BLaER1 treated with 17β-estradiol and CSF1 and Interleukin-3, amounts not matched to agents 10 nM and 100 nM (cell line): ENCODE measurements at regions not wholly inside any gene's neighbourhood (a gene's known extent, or its start where the extent isn't known, plus 50 kb on each side); places are given as distances from the start of the nearest gene placed in this dataset.
A peak's percentile ranks its signal among the peaks of the same experiment; 100 is the strongest.

ENCODE experiments used
- H3K27ac ChIP-seq, 11 experiments: shearing (Covaris generic); formaldehyde crosslinking; 2 replicates each; pipeline ENCODE4 v1.8.1; 2022
- H3K27me3 ChIP-seq, 11 experiments: shearing (Covaris generic); formaldehyde crosslinking; 2 replicates each; pipeline ENCODE4 v1.8.1; 2022
- H3K36me3 ChIP-seq, 11 experiments: shearing (Covaris generic); formaldehyde crosslinking; 2 replicates each; pipeline ENCODE4 v1.8.1; 2022
- H3K4me1 ChIP-seq, 10 experiments: shearing (Covaris generic); formaldehyde crosslinking; 2 replicates each; pipeline ENCODE4 v1.8.1; 2022
- H3K4me2 ChIP-seq, 11 experiments: shearing (Covaris generic); formaldehyde crosslinking; 2 replicates each; pipeline ENCODE4 v1.8.1; 2022
- H3K4me3 ChIP-seq, 10 experiments: shearing (Covaris generic); formaldehyde crosslinking; 2 replicates each; pipeline ENCODE4 v1.8.1; 2022
- H3K9ac ChIP-seq, 11 experiments: shearing (Covaris generic); formaldehyde crosslinking; 2 replicates each; pipeline ENCODE4 v1.8.1; 2022
- H3K9me3 ChIP-seq, 11 experiments: shearing (Covaris generic); formaldehyde crosslinking; replicated peaks in 1 of 11; 2 replicates each; pipeline ENCODE4 v1.8.1; 2022
- H4K20me1 ChIP-seq, 11 experiments: shearing (Covaris generic); formaldehyde crosslinking; 2 replicates each; pipeline ENCODE4 v1.8.1; 2022
- Cebpa-rat ChIP-seq, 11 experiments: shearing (Covaris generic); IDR thresholded peaks; 2 replicates each; pipeline ENCODE4 v1.8.1; 2022

- Histone ChIP-seq H3K27me3 (no peaks in the 10 kb centered on the region), H3K4me2 (no peak overlapping the region), H3K4me3 (no peak overlapping the region), H3K4me1 (0 out of 20 replicates have a peak, but pooled peaks cover 0 to 3% (median 0%) of the 10 kb centered on the region in 10 experiments), H3K9ac (no peak overlapping the region), H3K9me3 (peaks cover 0 to 2% (median 0%) of the 10 kb centered on the region in 11 experiments; a peak in 1 of 22 replicates), H3K27ac (no peak overlapping the region), H4K20me1 (no peaks in the 10 kb centered on the region), H3K36me3 (no peaks in the 10 kb centered on the region)
- no peak for TF ChIP-seq Cebpa-rat (IDR thresholded peaks at IDR 0.05)
Measured at GRCh38 chr10:28384557-28384956, 81.7 kb upstream of the MPP7 start.

GRCh38 chr10:28385748-28386502 is 83.1 kb upstream of the MPP7 start:
- Histone ChIP-seq H3K27ac (no peak overlapping the region), H3K4me1 (0 out of 20 replicates have a peak, but pooled peaks cover 0 to 3% (median 0%) of the 10 kb centered on the region in 10 experiments), H3K9me3 (peaks cover 0 to 9% (median 3%) of the 10 kb centered on the region in 11 experiments; a peak in 10 of 22 replicates), H3K27me3 (no peaks in the 10 kb centered on the region), H3K36me3 (no peaks in the 10 kb centered on the region), H3K4me3 (no peak overlapping the region), H3K9ac (no peak overlapping the region), H3K4me2 (no peak overlapping the region), H4K20me1 (no peaks in the 10 kb centered on the region)
- no peak for TF ChIP-seq Cebpa-rat (IDR thresholded peaks at IDR 0.05)

- H3K27me3 ChIP-seq = no peaks in the 10 kb centered on the region
- H3K4me1 ChIP-seq = 0 out of 20 replicates have a peak, but pooled peaks cover 0 to under 1% (median 0%) of the 10 kb centered on the region in 10 experiments
- H3K4me3 ChIP-seq = no peak overlapping the region
- no peak overlapping the region for H3K9ac ChIP-seq
- H3K27ac ChIP-seq = no peak overlapping the region
- peaks cover 0 to 14% (median 7%) of the 10 kb centered on the region in 11 experiments; a peak in 13 of 22 replicates for H3K9me3 ChIP-seq
- H3K4me2 ChIP-seq = no peak overlapping the region
- no peaks in the 10 kb centered on the region for H3K36me3 ChIP-seq
- TF ChIP-seq Cebpa-rat (IDR thresholded peaks at IDR 0.05) = no peak
- no peaks in the 10 kb centered on the region for H4K20me1 ChIP-seq
Measured at GRCh38 chr10:28386503-28386868, 83.6 kb upstream of the MPP7 start.

- H3K27me3 ChIP-seq = no peaks in the 10 kb centered on the region
- TF ChIP-seq Cebpa-rat (IDR thresholded peaks at IDR 0.05) = no peak
- H4K20me1 ChIP-seq = no peaks in the 10 kb centered on the region
- no peak overlapping the region for H3K9ac ChIP-seq
- no peaks in the 10 kb centered on the region for H3K4me1 ChIP-seq
- no peak overlapping the region for H3K27ac ChIP-seq
- no peak overlapping the region for H3K4me3 ChIP-seq
- H3K9me3 ChIP-seq = peaks cover 0 to 14% (median 7%) of the 10 kb centered on the region in 11 experiments; a peak in 13 of 22 replicates
- H3K36me3 ChIP-seq = no peaks in the 10 kb centered on the region
- no peak overlapping the region for H3K4me2 ChIP-seq
Measured at GRCh38 chr10:28387140-28387539, 84.3 kb upstream of the MPP7 start.

- Histone ChIP-seq H3K4me1 (peaks cover 0 to 7% (median 2%) of the 10 kb centered on the region in 10 experiments; a peak in 8 of 20 replicates), H3K27ac (no peak overlapping the region), H3K4me2 (no peak overlapping the region), H3K36me3 (no peaks in the 10 kb centered on the region), H3K27me3 (no peaks in the 10 kb centered on the region), H4K20me1 (no peaks in the 10 kb centered on the region), H3K9me3 (peaks cover 0 to 14% (median 7%) of the 10 kb centered on the region in 11 experiments; a peak in 13 of 22 replicates), H3K4me3 (no peak overlapping the region), H3K9ac (no peak overlapping the region)
- no peak for TF ChIP-seq Cebpa-rat (IDR thresholded peaks at IDR 0.05)
Measured at GRCh38 chr10:28391283-28391682, 88.4 kb upstream of the MPP7 start.

GRCh38 chr10:28393956-28394568 is 91.2 kb upstream of the MPP7 start:
- peaks cover 0 to 7% (median 5%) of the 10 kb centered on the region in 10 experiments; a peak in 13 of 20 replicates for H3K4me1 ChIP-seq
- H3K27me3 ChIP-seq = no peaks in the 10 kb centered on the region
- H3K9me3 ChIP-seq = peaks cover 0 to 14% (median 9%) of the 10 kb centered on the region in 11 experiments; a peak in 15 of 22 replicates
- TF ChIP-seq Cebpa-rat (IDR thresholded peaks at IDR 0.05) = no peak
- H3K36me3 ChIP-seq = no peaks in the 10 kb centered on the region
- H3K27ac ChIP-seq = no peak overlapping the region
- no peak overlapping the region for H3K9ac ChIP-seq
- peak overlapping the region in 4 of 11 experiments; percentile 28 to 36 (median 33); a peak in 4 of 22 replicates for H3K4me2 ChIP-seq
- H4K20me1 ChIP-seq = no peaks in the 10 kb centered on the region
- no peak overlapping the region for H3K4me3 ChIP-seq

- Histone ChIP-seq H4K20me1 (no peaks in the 10 kb centered on the region), H3K9me3 (peaks cover 0 to 7% (median 1%) of the 10 kb centered on the region in 11 experiments; a peak in 11 of 22 replicates), H3K9ac (no peak overlapping the region), H3K27me3 (no peaks in the 10 kb centered on the region), H3K27ac (no peak overlapping the region), H3K36me3 (no peaks in the 10 kb centered on the region), H3K4me3 (no peak overlapping the region), H3K4me1 (peaks cover 0 to 29% (median 5%) of the 10 kb centered on the region in 10 experiments; a peak in 13 of 20 replicates), H3K4me2 (0 out of 22 replicates have a peak overlapping the region, but pooled peaks of 1 of the 11 experiments have one; percentile 10)
- TF ChIP-seq Cebpa-rat (IDR thresholded peaks at IDR 0.05) = no peak
Measured at GRCh38 chr10:28396331-28396730, 93.5 kb upstream of the MPP7 start.

GRCh38 chr10:28397229-28397628 is 94.4 kb upstream of the MPP7 start:
- H3K9ac ChIP-seq = no peak overlapping the region
- no peak overlapping the region for H3K4me2 ChIP-seq
- H3K4me1 ChIP-seq = peaks cover 0 to 38% (median 5%) of the 10 kb centered on the region in 10 experiments; a peak in 14 of 20 replicates
- H4K20me1 ChIP-seq = no peaks in the 10 kb centered on the region
- no peaks in the 10 kb centered on the region for H3K36me3 ChIP-seq
- H3K27me3 ChIP-seq = no peaks in the 10 kb centered on the region
- H3K9me3 ChIP-seq = peaks cover 0 to 6% (median 0%) of the 10 kb centered on the region in 11 experiments; a peak in 2 of 22 replicates
- no peak overlapping the region for H3K27ac ChIP-seq
- H3K4me3 ChIP-seq = no peak overlapping the region
- TF ChIP-seq Cebpa-rat (IDR thresholded peaks at IDR 0.05) = no peak

GRCh38 chr10:28400176-28400575 is 97.3 kb upstream of the MPP7 start:
- no peak overlapping the region for H3K9ac ChIP-seq
- no peaks in the 10 kb centered on the region for H4K20me1 ChIP-seq
- no peaks in the 10 kb centered on the region for H3K36me3 ChIP-seq
- H3K4me2 ChIP-seq = peak overlapping the region in 2 of 11 experiments; percentile 2 to 91; a peak in 2 of 22 replicates
- no peak for TF ChIP-seq Cebpa-rat (IDR thresholded peaks at IDR 0.05)
- H3K4me1 ChIP-seq = peaks cover 0 to 62% (median 4%) of the 10 kb centered on the region in 10 experiments; a peak in 11 of 20 replicates
- peaks cover 0 to 6% (median 0%) of the 10 kb centered on the region in 11 experiments; a peak in 2 of 22 replicates for H3K9me3 ChIP-seq
- H3K27me3 ChIP-seq = no peaks in the 10 kb centered on the region
- H3K4me3 ChIP-seq = no peak overlapping the region
- no peak overlapping the region for H3K27ac ChIP-seq
